HAP-1 (cell line): ENCODE measurements at regions not wholly inside any gene's neighbourhood (a gene's known extent, or its start where the extent isn't known, plus 50 kb on each side); places are given as distances from the start of the nearest gene placed in this dataset.

Experiments
- DNase-seq, 2 experiments: peaks; one replicate each; pipeline ENCODE4 v3.0.0-alpha.2; 2016 to 2020; ENCODE audit warnings: low spot score in 2 of 2
- H3K27me3 ChIP-seq: fragments of 250-450 bp; sonication (Bioruptor Pico); 2 replicates; pipeline ENCODE4 v1.5.1; 2020; ENCODE audit warnings: low read depth, mild to moderate bottlenecking, moderate library complexity
- H3K36me3 ChIP-seq: fragments of 250-450 bp; sonication (Bioruptor Pico); replicated peaks from 2 replicates; pipeline ENCODE4 v1.5.1; 2020; ENCODE audit warnings: mild to moderate bottlenecking
- H3K4me1 ChIP-seq: fragments of 250-450 bp; sonication (Bioruptor Pico); 2 replicates; pipeline ENCODE4 v1.5.1; 2020; ENCODE audit warnings: mild to moderate bottlenecking
- H3K4me3 ChIP-seq: fragments of 250-450 bp; sonication (Bioruptor Pico); 2 replicates; pipeline ENCODE4 v1.5.1; 2020; ENCODE audit warnings: mild to moderate bottlenecking, moderate library complexity
- H3K9me3 ChIP-seq: fragments of 250-450 bp; sonication (Bioruptor Pico); 2 replicates; pipeline ENCODE4 v1.5.1; 2020; ENCODE audit warnings: mild to moderate bottlenecking, moderate library complexity
- in situ Hi-C: fragments of 300-500 bp; cut with MboI; formaldehyde crosslinking; loops from 3 replicates; pipeline ENCODE4 v1.14.3; 2020; ENCODE audit warnings: low sequenced_read_pairs, inconsistent platforms, mixed read lengths

GRCh38 chr3:99474776-99475175 is 163.6 kb upstream of the COL8A1 start:
- H3K27me3 ChIP-seq = no peaks in the 10 kb centered on the region
- no peak for DNase-seq
- no peaks in the 10 kb centered on the region for H3K36me3 ChIP-seq
- no peaks in the 10 kb centered on the region for H3K9me3 ChIP-seq
- H3K4me1 ChIP-seq = no peaks in the 10 kb centered on the region
- in situ Hi-C loops = no loop called here
- H3K4me3 ChIP-seq = no peak overlapping the region

GRCh38 chr3:99473321-99473751 is 165.1 kb upstream of the COL8A1 start:
- no peaks in the 10 kb centered on the region for H3K9me3 ChIP-seq
- DNase-seq = no peak
- in situ Hi-C loops = no loop called here
- no peak overlapping the region for H3K4me3 ChIP-seq
- H3K36me3 ChIP-seq = no peaks in the 10 kb centered on the region
- H3K4me1 ChIP-seq = no peaks in the 10 kb centered on the region
- no peaks in the 10 kb centered on the region for H3K27me3 ChIP-seq

- H3K4me1 ChIP-seq = no peaks in the 10 kb centered on the region
- H3K27me3 ChIP-seq = no peaks in the 10 kb centered on the region
- no peak overlapping the region for H3K4me3 ChIP-seq
- no peaks in the 10 kb centered on the region for H3K9me3 ChIP-seq
- in situ Hi-C loops = no loop called here
- no peaks in the 10 kb centered on the region for H3K36me3 ChIP-seq
- DNase-seq = no peak
Observed at GRCh38 chr3:99472385-99472784, 166.0 kb upstream of the COL8A1 start.

DNA sequence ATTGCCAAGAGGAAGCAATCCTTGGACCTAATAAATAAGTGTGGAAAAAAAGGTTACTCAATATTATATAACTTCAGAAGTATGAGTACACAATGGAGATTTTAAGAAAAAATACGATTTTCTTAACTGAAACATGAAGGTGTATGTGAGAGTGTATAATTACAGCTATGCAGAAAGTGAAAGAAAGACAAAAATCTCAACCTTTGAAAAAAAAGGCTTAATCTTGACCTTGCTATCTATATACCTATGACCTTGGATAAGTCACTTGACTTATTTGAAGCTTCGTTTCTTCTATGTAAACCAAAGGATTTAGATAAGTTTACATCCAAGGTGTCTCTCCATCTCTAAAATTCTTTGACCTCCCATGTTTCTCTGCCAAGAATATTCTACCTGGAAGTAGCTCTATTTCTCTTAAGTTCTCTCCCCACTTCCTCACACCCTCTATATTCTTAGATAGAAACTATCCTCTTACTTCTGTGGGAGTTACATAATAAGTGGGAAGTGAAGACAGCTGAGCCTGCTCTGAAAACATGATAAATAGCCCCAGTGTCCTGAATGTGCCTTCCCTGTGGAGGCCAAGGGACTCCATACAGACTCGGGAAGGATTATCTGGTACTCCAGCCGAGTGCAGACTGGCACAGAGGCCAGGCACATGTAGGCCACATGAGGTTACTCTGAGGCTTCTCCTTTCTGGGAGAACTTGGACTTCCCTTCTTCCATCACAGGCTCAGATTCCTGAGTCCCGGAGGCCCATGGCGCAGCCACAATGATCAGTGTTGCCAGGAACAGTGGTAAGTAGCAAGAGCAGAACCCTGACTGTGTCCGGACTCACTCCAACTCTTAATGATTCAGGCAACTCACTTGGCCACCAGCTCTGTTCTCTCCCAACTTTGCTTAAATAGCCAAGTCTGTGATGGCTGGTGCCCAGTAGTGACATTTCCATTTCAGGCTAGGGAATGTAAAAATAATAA is 166.8 kb upstream of the COL8A1 start:
- no peak overlapping the region for H3K4me3 ChIP-seq
- no peaks in the 10 kb centered on the region for H3K9me3 ChIP-seq
- H3K36me3 ChIP-seq = no peaks in the 10 kb centered on the region
- no peak for DNase-seq
- no peaks in the 10 kb centered on the region for H3K4me1 ChIP-seq
- in situ Hi-C loops = no loop called here
- no peaks in the 10 kb centered on the region for H3K27me3 ChIP-seq

GRCh38 chr3:99470841-99471240 is 167.6 kb upstream of the COL8A1 start:
- H3K4me3 ChIP-seq = no peak overlapping the region
- in situ Hi-C loops = no loop called here
- no peaks in the 10 kb centered on the region for H3K36me3 ChIP-seq
- H3K27me3 ChIP-seq = no peaks in the 10 kb centered on the region
- no peaks in the 10 kb centered on the region for H3K4me1 ChIP-seq
- no peaks in the 10 kb centered on the region for H3K9me3 ChIP-seq
- no peak for DNase-seq

DNA sequence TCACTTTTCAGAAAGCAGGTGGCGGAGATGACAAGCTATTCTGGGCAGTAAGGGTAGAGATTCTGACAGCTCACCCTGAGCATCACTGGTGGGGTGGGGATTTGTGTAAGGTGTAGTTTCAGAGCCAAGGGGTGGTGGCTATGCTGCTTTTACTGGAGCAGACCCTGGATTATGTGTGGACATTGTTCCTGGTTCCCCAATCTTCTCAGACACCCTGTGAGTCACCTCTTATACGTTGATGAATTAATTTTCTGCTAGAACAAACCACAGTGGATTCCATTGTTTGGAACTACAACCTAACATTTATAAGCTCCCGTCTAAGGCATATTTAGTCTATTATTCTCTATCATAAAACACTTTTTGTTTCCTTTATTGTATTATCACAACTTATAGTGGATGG is 169.5 kb upstream of the COL8A1 start:
- H3K27me3 ChIP-seq = no peaks in the 10 kb centered on the region
- in situ Hi-C loops = no loop called here
- H3K36me3 ChIP-seq = no peaks in the 10 kb centered on the region
- no peak for DNase-seq
- H3K4me3 ChIP-seq = no peak overlapping the region
- no peaks in the 10 kb centered on the region for H3K9me3 ChIP-seq
- no peaks in the 10 kb centered on the region for H3K4me1 ChIP-seq

DNA sequence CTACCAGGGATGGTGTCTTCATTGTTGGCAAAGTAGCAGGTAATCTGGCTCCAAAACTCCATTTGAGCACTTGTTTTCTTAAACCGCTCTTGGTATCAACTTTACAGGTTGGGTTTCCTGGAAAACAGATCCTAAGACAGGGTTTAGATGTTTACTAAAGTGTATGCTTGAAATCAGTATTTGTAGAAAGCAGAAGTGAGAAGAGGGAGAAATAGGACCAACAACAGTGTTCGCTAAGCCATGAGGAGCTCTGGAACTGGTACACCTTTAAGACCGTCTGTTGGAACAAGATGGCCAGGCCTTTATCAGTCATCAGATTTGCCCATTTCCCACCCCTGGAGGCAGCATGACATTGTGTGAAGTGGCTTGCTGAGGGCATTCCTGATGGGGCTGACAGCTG is 171.0 kb upstream of the COL8A1 start:
- in situ Hi-C loops = no loop called here
- no peak for DNase-seq
- Histone ChIP-seq H3K4me1 (no peaks in the 10 kb centered on the region), H3K4me3 (no peak overlapping the region), H3K9me3 (no peaks in the 10 kb centered on the region), H3K27me3 (no peaks in the 10 kb centered on the region), H3K36me3 (no peaks in the 10 kb centered on the region)

DNA sequence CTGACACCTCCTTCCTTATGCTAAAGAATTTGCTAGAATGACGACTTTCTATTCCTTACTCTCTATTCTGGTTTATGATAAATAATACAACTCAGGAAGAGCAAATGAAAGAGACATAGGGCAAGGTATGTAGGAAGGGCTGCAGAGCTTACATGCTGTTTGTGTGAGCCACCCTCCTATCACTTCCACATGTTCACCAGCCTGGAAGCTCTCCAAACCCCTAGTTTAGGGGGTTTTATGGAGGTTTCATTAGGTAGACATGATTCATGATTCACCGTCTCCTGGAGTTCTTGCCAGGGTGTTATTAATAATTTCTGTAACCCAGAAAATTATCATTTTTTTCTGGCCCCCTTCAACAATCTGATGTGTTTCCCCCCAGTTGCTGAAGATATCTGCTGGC is 172.1 kb upstream of the COL8A1 start:
- no peaks in the 10 kb centered on the region for H3K4me1 ChIP-seq
- no peaks in the 10 kb centered on the region for H3K9me3 ChIP-seq
- H3K4me3 ChIP-seq = no peak overlapping the region
- no peak for DNase-seq
- in situ Hi-C loops = no loop called here
- no peaks in the 10 kb centered on the region for H3K27me3 ChIP-seq
- no peaks in the 10 kb centered on the region for H3K36me3 ChIP-seq

- H3K4me1 ChIP-seq = no peaks in the 10 kb centered on the region
- H3K4me3 ChIP-seq = no peak overlapping the region
- in situ Hi-C loops = no loop called here
- H3K36me3 ChIP-seq = no peaks in the 10 kb centered on the region
- no peak for DNase-seq
- H3K9me3 ChIP-seq = no peaks in the 10 kb centered on the region
- no peaks in the 10 kb centered on the region for H3K27me3 ChIP-seq
Observed at GRCh38 chr3:99458013-99458412, 180.4 kb upstream of the COL8A1 start.

DNA sequence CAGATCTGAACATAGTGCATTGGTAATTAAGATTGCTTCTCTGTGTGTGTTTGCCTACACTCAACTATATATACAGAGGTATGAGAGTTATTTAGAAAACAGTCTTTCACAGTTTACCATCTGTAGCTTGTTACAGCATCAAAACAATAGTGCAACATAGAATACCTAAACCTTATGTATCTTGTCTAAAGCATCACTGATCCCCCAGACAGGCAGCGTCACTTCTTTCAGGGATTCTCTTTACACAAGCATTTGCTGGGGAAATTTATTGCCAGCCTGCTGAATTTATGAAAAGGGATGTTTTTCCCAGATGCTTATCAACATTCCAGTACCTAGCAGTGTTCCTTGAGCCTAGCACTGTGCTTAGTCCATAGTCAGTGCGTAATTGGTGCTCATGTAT is 195.8 kb upstream of the COL8A1 start:
- no peaks in the 10 kb centered on the region; the same call in 1 of the 2 replicates for H3K4me1 ChIP-seq
- no peaks in the 10 kb centered on the region for H3K36me3 ChIP-seq
- H3K9me3 ChIP-seq = no peaks in the 10 kb centered on the region
- no peak overlapping the region for H3K4me3 ChIP-seq
- H3K27me3 ChIP-seq = no peaks in the 10 kb centered on the region
- in situ Hi-C loops = no loop called here
- DNase-seq = no peak

GRCh38 chr3:99439892-99440291 is 198.5 kb upstream of the COL8A1 start:
- H3K36me3 ChIP-seq = no peaks in the 10 kb centered on the region
- no peaks in the 10 kb centered on the region for H3K9me3 ChIP-seq
- no peaks in the 10 kb centered on the region for H3K27me3 ChIP-seq
- in situ Hi-C loops = no loop called here
- no peak overlapping the region for H3K4me3 ChIP-seq
- no peak for DNase-seq
- H3K4me1 ChIP-seq = no peaks in the 10 kb centered on the region; the same call in 1 of the 2 replicates

DNA sequence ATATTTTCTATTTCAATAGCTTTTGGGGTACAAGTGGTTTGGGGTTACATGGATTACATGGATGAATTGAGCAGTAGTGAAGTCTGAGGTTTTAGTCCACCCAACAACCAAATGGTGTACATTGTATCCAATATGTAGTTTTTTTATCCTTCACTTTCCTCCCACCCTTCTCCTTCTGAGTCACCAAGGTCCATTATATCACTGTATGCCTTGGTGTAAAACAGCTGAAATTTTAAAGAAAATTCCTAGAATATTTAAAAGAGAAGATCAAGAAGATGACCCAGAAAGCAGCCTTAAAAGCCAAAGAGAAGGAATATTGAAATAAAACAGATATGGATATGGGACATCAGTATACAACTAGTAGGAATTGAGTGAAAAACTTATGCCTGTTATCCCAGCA is 204.2 kb upstream of the COL8A1 start:
- no peak for DNase-seq
- in situ Hi-C loops = no loop called here
- Histone ChIP-seq H3K9me3 (no peaks in the 10 kb centered on the region), H3K27me3 (no peaks in the 10 kb centered on the region), H3K4me3 (no peak overlapping the region), H3K4me1 (no peaks in the 10 kb centered on the region), H3K36me3 (no peaks in the 10 kb centered on the region)

DNA sequence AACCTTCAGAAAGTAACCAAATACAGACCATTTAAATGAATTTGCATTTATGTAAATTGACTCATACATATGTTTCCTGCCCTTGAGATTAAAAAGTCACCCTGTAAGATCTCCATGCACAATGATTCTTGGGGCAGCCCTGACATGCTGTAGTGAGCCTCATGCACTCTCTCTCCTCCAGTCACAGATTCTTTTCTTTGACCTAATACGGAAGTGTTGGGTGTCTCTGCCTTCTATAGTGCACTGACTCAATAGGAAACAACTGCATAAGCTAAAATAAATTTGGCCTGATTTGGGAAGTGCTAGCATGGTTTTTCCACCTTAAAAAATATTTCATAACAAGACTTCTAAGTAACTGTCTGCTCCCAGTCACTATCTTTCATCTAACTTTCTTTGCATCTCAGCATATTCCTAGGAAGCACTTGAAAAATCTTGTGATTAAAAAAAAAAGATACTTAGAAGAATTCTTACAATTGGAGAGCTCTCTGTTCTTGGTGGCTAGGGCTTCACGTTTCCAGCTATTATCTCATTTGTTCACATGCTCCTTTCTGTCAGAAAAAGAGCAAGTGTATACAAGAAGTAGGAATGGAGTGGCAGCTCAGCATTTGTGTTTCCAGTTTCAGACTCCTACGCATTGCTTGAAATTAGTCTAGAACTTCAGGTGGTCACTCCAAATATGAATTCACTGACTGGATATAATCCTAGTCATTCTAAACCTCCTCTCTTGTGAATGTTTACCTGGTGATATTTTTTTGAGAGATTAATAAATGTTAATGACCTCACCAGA is 207.9 kb upstream of the COL8A1 start:
- in situ Hi-C loops = no loop called here
- H3K9me3 ChIP-seq = no peaks in the 10 kb centered on the region
- no peaks in the 10 kb centered on the region for H3K4me1 ChIP-seq
- DNase-seq = no peak
- H3K4me3 ChIP-seq = no peak overlapping the region
- H3K27me3 ChIP-seq = no peaks in the 10 kb centered on the region
- no peaks in the 10 kb centered on the region for H3K36me3 ChIP-seq

- Histone ChIP-seq H3K27me3 (no peaks in the 10 kb centered on the region), H3K4me3 (no peak overlapping the region), H3K36me3 (no peaks in the 10 kb centered on the region), H3K9me3 (no peaks in the 10 kb centered on the region), H3K4me1 (no peaks in the 10 kb centered on the region)
- DNase-seq = no peak
- in situ Hi-C loops = no loop called here
Observed at GRCh38 chr3:99429502-99429901, 208.9 kb upstream of the COL8A1 start.
